ENCODE measurements at regions not wholly inside any gene's neighbourhood (a gene's known extent, or its start where the extent isn't known, plus 50 kb on each side); places are given as distances from the start of the nearest gene placed in this dataset.
A peak's percentile ranks its signal among the peaks of the same experiment; 100 is the strongest.

DNA sequence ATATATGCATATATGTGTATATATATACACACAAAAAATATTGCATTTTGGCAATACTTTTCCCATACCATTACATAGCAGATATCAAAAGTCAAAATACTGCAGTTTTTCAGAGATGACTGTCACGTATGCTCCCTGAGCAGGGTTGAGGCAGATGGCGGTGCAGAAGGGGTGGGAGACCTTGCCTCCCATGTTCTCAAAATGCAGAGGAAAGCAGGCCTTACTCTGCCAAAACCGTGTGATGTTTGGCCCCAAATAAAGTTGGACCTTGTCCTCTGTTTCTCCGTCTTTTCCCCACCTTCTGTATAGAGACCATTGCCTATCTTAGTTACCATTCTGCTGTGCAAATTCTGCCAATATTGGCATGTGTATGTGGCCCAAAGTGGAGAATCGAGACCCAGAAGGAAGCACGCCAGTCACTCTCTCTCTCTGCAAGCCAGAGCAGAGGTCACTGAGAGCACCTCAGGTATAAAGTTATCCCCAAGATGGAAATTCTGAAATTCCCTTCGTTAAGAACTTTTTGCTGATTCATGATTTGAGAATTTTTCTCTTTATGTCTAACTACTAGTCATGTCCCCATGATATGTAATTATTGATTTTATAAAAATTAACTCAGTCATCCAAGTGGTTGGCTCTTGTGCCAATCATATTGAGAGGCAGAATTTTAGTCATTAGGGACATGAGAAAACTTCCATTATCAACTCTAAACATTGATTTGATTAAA lies 898.8 kb downstream of the EPHA4 start:
- no peak for DNase-seq

DNA sequence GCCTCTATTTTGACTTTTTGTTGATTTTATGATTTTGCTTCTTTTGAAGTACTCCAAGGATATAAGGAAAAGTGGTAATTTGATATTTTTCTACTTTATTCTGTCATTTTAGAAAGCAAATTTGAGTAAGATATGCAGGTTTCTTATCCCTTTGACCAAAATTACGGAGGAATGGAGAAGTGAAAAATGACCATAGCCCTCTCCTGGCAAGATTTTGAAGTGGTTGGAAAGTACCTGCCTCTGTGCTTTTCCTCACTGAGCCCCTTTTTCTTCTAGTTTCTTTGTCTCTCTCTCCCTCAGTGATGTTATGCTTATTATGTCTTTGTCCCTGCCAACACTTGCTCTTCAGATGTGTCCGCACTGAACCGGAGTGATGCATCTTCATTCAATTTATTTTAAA lies 898.1 kb downstream of the EPHA4 start:
- DNase-seq, result no peak

DNA sequence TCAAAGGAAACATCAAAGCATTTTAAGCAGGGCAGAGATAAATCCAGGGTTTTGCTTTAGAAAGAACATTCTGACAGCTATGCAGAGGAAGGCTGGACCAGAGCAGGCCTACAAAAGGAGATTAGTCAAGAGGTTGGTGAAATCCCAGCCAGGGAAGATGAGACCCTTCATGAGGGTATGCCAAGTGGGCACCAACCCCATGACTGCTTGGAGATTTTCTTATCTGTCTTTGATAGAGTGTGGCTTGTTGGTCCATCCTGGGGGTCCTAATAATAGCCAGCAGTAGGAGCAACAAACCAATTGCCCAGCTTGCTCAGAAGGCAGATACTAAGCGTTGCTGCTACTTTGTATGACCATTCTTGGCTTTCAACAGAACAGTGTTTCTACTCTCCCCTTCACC lies 895.4 kb downstream of the EPHA4 start:
- no peak for DNase-seq

DNA sequence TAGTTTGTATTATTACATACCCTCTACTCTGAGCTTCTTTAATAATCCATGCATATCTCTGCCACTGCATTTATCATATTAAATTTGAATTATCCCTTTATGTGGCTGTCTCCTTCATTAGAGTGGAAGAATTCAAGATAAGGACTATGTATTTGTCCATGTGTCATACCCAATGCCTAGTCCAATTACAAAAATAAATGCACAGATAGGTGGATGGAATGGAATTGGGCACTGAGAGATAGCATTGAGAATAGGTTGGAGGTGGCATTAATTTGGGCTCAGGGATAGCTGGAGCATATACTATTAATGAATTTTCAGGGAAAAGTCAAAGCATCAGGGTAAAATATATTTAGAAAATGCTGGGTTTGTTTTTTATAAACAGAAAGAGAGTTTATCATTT lies 893.2 kb downstream of the EPHA4 start:
- no peak for DNase-seq

DNA sequence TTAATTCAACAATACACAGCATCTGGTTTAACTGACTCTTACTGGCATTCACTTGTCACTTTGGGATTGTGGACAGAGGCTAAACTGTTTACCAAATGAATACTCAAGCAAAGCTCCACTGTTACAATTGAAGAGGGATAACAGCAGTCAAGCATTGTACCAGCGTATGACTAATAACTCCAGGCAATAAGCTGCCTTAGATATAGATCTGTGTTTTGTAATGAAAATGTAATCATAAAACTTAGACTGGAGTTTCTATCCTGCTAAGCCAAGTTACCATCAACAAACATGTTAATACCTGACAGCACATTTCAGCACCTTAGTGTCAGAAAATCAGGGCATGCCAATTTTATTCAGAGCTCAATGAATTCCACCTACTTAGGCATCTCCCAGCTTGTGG lies 889.5 kb downstream of the EPHA4 start:
- no peak for DNase-seq

DNA sequence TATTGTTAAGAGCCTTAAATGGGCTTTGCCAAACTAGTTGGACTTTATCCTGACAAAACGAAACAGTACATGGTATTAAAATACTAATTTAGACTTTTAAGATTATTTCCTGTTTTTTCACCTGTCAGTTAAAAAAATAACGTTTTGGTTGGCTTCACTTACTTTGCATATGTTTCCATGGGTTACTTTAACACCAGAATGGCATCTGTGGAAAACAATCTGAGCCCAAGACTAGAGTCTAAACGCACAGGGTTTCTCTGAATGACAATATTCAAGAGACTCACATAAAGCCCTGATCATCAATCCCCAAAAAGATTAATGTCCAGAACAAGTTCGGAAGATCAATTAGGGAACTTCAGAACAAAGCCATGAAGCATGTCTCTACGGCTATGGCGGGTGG lies 888.0 kb downstream of the EPHA4 start:
- DNase-seq, result no peak

DNA sequence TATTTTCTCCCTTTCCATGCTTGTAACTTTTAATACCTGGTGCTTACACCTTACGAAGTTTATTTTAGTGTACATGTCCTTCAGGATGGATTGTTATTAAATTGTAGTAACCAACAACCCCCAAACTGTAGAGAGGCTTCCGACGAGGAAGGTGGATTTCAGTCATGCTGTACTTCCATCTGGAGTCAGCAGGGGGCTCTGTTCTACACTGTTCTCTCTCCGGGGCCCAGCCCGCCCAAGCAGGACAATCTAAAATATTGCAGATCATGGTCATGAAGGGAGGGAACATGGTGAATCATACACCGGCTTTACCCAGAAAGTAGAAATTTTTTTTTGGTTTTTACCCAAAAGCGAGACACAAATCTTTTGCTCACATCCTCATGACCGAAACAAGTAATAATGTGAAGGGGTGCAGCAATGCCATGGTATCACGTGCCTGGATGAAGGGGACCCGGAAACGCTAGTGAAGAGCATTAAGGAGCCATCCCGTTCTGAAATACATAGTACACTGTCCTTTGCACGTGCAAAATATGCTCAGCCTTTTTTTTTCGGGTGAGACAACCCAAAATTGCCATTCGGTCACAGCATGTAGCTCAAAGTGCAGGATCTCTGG lies 884.8 kb downstream of the EPHA4 start:
- peak; percentile 3 to 8 for DNase-seq

DNA sequence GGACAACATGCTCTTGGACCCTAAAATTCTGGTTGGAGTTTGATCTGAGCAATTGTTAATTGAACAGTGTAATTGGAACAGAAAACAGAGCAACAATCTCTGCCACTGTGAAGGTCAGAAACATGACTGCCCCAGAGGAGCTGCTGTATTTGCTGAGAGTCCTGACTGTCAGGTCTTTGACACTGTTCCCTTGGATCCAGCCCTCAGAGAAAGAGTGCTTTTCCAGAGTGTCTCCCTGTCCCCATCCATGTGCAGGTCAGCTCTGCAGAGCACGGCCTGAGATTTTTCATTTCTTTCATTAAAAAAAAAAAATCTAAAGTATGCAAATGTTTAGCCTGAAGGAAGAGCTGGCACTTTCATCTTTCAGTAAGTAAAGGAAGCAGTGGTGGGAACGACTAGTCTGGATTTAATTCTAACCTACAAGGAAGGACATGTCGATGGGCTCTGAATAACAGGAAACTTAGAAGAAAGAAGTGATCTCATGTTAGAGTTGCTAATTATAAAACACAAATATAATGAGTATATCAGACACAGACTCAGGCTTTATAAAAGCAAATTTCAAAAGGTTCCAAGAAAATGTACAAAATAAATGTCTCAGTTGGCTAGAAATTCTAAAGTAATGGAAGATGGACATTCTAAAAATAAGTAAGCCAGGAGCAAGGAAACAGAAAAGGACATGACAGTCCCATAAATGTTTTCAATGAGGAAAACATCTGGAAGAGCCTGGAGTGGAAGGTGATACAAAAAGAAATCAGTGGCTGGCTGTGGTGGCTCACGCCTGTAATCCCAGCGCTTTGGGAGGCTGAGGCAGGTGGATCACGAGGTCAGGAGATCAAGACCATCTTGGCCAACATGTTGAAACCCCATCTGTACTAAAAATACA lies 876.5 kb downstream of the EPHA4 start:
- no peak for DNase-seq

DNA sequence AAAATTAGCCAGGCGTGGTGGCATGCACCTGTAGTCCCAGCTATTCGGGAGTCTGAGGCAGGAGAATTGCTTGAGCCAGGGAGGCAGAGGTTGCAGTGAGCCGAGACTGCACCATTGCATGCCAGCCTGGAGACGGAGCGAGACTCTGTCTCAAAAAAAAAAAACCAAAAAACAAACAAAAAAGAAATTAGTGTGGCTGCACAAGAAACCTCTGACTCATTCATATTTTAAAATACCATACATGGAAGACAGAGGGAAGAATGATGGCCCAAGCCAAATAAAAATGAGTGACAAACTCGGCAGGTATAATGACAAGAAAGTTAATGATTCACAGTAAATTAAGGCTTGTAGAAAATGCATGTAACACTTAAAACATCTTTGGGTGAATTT lies 875.8 kb downstream of the EPHA4 start:
- no peak for DNase-seq

DNA sequence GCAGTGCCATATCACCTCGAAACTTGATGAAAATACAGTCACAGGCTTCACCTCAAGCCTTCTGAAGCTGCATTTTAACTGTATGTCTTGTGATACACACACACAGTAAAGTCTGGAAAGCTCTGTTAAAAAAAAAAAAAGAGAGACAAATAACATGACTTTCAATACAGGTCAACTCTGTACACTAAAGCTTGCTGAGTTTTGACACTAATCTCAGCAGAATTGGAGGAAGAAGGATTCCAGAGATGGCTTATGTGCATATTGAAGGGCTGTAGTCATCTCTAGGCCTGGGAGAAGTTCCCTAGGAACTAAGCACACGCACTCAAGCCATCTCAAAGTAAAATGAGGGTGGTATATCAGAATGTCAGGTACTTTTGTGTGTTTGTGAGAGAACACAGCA lies 875.1 kb downstream of the EPHA4 start:
- DNase-seq, result no peak

DNA sequence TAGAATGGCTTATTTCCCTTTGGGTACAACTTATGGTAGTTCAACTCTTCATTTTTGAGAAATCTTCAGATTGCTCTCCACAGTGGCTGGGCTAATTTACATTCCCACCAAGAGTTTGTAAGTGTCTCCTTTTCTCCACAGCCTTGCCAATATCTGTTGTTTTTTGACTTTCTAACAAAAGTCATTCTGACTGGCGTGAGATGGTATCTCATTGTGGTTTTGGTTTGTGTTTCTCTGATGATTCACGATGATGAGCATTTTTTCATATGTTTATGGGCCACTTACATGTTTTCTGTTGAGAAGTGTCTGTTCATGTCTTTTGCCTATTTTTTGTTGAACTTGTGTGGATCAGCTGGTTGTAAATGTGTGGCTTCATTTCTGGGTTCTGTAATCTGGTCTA lies 871.0 kb downstream of the EPHA4 start:
- DNase-seq, result no peak

DNA sequence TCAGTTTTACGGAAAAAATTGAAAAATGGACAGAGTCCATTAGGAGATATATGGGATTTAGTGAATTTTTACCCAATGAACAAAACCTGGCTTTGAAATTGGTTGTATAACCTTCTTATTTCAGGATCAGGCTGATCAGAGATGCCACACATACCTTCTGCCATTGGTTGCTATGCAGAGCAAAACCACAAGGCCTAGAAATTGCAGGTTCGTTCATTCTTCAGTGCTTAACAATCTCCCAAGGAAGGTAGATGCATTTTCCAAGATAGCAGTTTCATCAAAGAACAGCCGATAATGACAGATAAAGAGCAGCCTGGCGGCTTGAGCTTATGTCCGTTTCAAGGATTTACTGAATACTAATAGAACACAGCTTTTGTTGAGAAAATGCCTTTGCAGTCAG lies 868.8 kb downstream of the EPHA4 start:
- no peak for DNase-seq

DNA sequence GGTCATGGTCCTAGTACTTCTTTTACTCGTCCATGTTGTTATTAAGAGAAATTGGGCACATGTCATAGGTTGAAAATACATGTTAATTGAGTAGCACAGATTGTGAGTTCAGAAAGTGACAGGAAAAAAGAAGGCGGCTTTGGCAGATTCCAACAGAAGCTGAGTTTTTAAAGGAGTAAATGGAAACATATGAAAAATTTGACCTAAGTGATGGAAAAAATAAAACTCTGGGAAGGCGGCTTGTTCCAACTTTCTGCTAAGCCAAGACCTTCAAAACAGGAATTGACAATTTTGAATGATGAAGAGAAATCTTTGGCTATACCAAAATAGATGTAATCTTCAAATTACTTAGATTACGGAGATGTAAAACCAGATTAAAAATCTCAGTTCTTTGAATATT lies 868.0 kb downstream of the EPHA4 start:
- no peak for DNase-seq

DNA sequence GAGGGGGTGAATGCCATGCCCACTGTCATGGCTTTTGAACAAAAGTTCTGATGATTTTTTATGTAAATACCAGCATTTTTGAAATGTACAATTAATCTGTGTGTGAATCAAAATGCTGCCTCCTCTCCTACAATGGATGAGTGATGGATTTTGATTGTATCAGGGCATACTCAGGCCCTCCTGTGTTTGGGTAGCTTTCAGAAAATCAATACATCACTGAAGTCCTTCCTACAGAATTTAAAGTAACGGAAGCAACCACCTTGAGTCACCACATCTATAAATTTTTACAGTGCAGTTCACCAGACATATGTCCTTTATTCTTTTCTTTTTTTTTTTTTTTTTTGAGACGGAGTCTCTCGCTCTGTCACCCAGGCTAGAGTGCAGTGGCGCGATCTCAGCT lies 867.3 kb downstream of the EPHA4 start:
- no peak for DNase-seq

DNA sequence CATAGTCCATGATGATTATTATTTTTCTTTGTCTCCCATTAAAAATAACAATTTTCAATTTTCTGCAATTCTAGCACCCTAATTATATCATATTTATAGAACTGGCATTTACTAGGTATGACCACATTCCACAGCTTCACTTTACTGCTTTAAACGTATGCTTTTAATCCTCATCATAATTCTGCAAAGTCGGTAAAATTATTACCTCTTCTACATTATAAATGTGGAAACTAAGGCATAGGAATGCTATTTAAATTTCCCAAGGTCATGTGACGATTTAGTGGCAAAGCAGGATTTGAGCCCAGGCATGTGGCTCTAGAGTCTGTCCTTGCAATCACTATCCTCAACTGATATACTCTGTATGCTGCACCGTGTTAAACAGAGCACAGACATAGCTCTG lies 866.4 kb downstream of the EPHA4 start:
- DNase-seq, result no peak

DNA sequence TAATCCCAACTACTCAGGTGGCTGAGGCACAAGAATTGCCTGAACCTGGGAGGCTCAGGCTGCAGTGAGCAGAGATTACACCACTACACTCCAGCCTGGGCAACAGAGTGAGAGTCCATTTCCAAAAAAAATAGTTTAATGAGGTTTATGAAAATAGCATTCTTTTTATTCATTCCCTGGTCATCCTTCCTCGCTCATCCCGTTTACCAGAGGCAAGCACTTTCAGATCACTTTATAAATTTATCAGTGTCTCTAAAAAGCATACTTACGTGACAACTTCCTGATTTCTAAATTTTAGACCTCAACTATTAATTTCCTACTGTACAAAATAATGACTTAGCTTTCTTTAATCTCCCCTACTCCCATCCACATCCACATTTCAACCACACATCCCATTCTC lies 864.8 kb downstream of the EPHA4 start:
- DNase-seq, result no peak

DNA sequence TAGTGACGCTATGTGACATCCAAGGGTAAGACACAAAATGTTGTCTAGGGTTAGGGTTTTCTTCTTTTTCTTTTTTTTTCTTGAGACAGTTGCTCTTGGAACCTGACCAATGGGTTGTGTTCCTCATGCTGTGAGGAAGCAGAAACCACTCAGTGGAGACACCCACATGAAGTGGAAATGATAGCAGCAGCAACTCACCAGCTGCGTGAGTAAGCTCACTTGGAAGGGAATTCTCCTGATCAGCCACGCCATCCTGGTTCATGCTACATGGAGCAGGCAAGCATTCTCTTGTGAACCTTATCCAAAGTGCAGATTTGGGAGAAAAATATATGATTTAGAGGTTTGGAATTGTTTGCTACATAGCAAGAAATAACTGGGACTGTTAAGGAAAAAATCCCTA lies 863.7 kb downstream of the EPHA4 start:
- DNase-seq, result no peak

DNA sequence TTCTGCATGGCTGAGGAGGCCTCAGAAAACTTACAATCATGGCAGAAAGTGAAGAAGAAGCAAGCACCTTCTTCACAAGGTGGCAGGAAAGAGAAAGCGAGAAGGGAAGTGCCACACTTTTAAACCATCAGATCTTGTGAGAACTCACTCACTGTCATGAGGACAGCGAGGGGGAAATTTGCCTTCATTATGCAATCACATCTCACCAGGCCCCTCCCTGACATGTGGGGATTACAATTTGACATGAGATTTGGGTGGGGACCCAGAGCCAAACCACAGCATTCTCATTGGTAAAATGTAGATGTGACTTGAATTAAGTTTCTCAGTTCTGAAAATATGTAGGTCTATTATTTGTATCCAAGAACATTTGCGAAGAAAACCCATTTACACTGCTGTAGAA lies 854.8 kb downstream of the EPHA4 start:
- no peak for DNase-seq

DNA sequence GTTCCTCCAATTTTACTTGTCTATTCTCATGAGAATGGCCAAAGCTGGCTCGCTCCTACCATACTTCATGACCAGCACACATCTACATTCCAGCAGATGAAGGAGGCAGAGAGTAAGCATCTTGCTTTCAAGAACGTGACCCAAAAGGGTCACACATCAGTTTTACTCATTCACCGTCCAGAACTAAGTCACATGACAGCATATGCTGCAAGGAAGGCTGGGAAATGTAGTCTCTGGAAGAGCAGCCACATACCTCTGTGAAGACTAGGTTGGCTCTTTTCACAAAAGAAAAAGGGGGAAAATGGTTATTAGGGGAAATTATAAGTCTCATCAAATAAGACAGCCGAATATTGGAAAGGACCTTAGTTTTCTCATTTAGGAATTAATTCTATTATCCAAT lies 835.3 kb downstream of the EPHA4 start:
- no peak for DNase-seq

DNA sequence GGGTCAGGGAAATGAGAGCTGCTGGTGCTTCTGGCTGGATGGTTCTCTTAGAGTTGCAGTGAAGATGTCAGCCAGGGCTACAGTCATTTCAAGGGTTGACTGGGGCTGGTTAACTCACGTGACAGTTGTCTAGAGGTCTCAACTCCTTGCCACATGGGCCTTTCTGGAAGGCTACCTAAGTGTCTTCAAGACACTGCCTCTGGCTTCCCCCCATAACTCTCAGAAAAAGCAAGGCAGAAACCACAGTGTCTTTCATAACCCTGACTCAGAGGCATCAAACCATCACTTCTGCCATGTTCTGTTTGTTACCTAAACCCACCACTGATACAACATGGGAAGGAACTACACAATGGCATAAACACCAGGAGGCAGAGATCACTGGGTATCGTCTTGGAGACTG lies 828.9 kb downstream of the EPHA4 start:
- DNase-seq, result no peak

DNA sequence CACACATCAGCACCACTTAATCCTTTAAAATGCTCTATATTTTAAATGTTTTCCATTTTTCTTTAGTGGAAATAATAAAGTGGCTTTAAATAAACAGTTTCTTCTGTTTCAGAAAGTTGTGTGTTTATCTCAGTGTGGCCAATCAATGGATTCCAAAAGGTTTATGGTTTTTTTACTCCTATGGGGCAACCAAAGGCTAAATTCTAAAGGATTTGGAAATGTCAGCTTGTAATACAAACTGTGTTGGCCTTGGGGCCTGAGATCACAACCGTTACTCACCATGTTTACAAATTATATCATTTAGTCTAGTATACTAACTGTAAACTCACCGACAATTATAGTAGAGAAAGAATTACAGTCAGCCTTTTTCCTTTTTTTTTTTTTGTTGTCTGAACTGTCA lies 827.2 kb downstream of the EPHA4 start:
- no peak for DNase-seq

DNA sequence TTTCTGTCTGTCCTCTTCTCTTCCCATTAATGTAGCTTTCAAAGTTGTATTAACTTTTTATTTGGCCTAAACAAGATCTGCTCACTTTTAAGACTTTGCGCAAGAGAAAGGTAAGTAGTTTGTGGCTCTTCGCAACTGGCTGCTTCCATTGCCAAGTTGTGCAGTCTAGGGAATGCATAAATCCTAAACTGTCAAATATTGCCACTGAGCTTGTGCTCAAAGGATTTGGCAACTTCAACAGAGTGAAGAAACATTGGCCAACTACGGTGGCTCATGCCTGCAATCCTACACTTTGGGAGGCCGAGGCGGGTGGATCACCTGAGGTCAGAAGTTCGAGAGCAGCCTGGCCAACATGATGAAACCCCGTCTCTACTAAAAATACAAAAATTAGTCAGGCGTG lies 826.4 kb downstream of the EPHA4 start:
- no peak for DNase-seq

DNA sequence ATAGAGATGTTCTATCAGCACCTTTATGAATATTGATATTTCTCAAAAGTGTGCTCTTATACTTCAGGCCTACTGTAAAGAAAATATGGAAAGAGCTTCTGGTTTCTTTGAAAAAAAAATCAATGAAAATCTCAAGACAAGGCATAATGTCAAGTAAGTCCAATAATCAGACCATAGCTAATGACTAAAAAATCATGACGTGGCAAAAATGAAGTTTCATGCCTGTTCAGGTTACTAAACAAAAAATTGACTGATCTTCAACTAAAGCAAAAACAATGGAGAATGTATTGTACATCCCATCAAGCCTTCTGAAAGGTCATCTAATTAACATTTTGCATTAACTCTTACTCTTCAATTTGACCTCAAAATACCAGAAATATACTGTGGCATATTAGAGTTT lies 824.4 kb downstream of the EPHA4 start:
- no peak for DNase-seq

DNA sequence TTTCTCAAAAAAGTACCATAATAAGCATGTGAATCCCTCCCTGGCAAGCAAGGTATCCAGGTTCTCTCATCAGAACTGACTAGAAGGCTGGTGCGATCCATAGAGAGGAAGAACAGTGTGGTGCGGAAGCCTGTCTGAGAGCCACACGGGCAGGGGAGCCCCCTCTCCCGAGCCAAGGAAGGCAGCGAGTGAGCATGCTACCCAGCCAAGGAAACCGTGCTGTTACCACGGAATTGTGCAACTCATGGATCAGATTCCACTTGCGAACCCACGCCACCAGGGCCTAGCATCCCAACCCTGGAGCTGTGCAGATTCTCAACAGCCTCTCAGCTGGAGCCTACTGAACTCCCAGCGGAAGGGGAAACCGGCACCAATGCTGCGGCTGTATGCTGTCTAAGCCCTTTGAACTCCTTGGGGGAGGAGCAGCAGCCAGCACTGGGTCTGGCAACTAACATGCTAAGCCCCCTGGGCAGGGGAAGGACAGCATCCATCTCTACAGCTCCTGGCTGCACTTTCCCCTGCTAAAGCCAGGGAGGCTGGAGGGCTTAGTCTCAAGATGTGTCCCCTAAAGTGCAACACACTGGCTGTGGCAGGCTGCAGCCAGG lies 823.1 kb downstream of the EPHA4 start:
- DNase-seq, result no peak
